ENCODE measurements at regions not wholly inside any gene's neighbourhood (a gene's known extent, or its start where the extent isn't known, plus 50 kb on each side); places are given as distances from the start of the nearest gene placed in this dataset.

- peaks cover 2% of the 10 kb centered on the region for H3K9me3 ChIP-seq (ENCODE audit: low read depth)
- H3K36me3 ChIP-seq = no peaks in the 10 kb centered on the region
- H3K4me1 ChIP-seq (ENCODE audit: low read depth) = no peaks in the 10 kb centered on the region
- H3K27me3 ChIP-seq = no peaks in the 10 kb centered on the region
- DNase-seq (ENCODE audit: low read depth in 1 of 2, low spot score in 1 of 2) = no peak
- no peak overlapping the region for H3K4me3 ChIP-seq
- no peak overlapping the region for H3K27ac ChIP-seq
- TF ChIP-seq, protein P1, sequence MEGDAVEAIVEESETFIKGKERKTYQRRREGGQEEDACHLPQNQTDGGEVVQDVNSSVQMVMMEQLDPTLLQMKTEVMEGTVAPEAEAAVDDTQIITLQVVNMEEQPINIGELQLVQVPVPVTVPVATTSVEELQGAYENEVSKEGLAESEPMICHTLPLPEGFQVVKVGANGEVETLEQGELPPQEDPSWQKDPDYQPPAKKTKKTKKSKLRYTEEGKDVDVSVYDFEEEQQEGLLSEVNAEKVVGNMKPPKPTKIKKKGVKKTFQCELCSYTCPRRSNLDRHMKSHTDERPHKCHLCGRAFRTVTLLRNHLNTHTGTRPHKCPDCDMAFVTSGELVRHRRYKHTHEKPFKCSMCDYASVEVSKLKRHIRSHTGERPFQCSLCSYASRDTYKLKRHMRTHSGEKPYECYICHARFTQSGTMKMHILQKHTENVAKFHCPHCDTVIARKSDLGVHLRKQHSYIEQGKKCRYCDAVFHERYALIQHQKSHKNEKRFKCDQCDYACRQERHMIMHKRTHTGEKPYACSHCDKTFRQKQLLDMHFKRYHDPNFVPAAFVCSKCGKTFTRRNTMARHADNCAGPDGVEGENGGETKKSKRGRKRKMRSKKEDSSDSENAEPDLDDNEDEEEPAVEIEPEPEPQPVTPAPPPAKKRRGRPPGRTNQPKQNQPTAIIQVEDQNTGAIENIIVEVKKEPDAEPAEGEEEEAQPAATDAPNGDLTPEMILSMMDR (IDR thresholded peaks at IDR 0.05; ENCODE audit: low read depth, low read length) = no peak
These were observed 326.1 kb upstream of the SLC24A2 start for GRCh38 chr9:20114974-20115373.

DNA sequence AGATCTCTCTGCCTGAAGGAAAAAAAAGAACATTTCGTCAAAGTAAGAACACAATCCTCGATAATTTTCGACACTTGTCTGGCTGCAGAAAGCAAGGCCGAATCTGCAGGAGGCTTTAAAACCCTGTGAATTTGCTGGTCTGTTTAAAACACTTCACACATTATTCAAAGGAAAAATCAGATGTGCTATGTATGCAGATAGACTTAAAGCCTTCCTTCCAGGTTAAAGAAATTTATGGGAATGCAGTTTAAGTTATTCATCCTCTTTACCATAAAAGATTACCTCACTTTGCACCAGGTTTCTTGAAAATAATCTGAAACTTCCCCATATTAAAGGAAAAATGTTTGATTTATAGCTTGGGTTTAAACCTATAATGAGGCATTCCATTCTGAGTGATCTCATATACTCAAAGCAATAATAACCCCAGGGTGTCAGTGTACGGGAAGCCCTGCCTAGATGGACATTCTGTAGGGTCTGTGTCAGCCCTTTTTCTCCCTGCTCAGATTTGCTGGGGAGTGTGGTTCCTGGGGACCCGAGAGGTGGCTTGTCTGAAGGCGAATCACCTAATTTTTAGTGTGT, 323.5 kb upstream of the SLC24A2 start:
- no peaks in the 10 kb centered on the region for H3K27me3 ChIP-seq
- no peak for DNase-seq (ENCODE audit: low read depth in 1 of 2, low spot score in 1 of 2)
- H3K9me3 ChIP-seq (ENCODE audit: low read depth) = peaks cover 2% of the 10 kb centered on the region
- H3K27ac ChIP-seq = no peak overlapping the region
- no peaks in the 10 kb centered on the region for H3K4me1 ChIP-seq (ENCODE audit: low read depth)
- no peak overlapping the region for H3K4me3 ChIP-seq
- TF ChIP-seq, protein P1 (IDR thresholded peaks at IDR 0.05; ENCODE audit: low read depth, low read length) = no peak
- H3K36me3 ChIP-seq = no peaks in the 10 kb centered on the region

GRCh38 chr9:20111173-20111843, 322.5 kb upstream of the SLC24A2 start:
- Histone ChIP-seq H3K4me1 (ENCODE audit: low read depth) (no peaks in the 10 kb centered on the region), H3K27ac (no peak overlapping the region), H3K27me3 (no peaks in the 10 kb centered on the region), H3K4me3 (no peak overlapping the region), H3K36me3 (no peaks in the 10 kb centered on the region), H3K9me3 (ENCODE audit: low read depth) (peaks cover 2% of the 10 kb centered on the region)
- TF ChIP-seq, protein P1 (IDR thresholded peaks at IDR 0.05; ENCODE audit: low read depth, low read length) = no peak
- DNase-seq (ENCODE audit: low read depth in 1 of 2, low spot score in 1 of 2) = no peak

GRCh38 chr9:20095430-20096092, 306.7 kb upstream of the SLC24A2 start:
- Histone ChIP-seq H3K36me3 (no peaks in the 10 kb centered on the region), H3K27me3 (no peaks in the 10 kb centered on the region), H3K4me3 (no peak overlapping the region), H3K27ac (no peak overlapping the region), H3K9me3 (ENCODE audit: low read depth) (no peaks in the 10 kb centered on the region), H3K4me1 (ENCODE audit: low read depth) (peaks cover 3% of the 10 kb centered on the region)
- DNase-seq (ENCODE audit: low read depth in 1 of 2, low spot score in 1 of 2) = no peak
- TF ChIP-seq, protein P1 (IDR thresholded peaks at IDR 0.05; ENCODE audit: low read depth, low read length) = no peak

GRCh38 chr9:20092561-20092960, 303.7 kb upstream of the SLC24A2 start:
- Histone ChIP-seq H3K4me1 (ENCODE audit: low read depth) (no peaks in the 10 kb centered on the region), H3K4me3 (no peak overlapping the region), H3K9me3 (ENCODE audit: low read depth) (no peaks in the 10 kb centered on the region), H3K36me3 (no peaks in the 10 kb centered on the region), H3K27me3 (no peaks in the 10 kb centered on the region), H3K27ac (no peak overlapping the region)
- no peak for DNase-seq (ENCODE audit: low read depth in 1 of 2, low spot score in 1 of 2)
- TF ChIP-seq, protein P1 (IDR thresholded peaks at IDR 0.05; ENCODE audit: low read depth, low read length) = no peak
